ENCODE measurements at regions not wholly inside any gene's neighbourhood (a gene's known extent, or its start where the extent isn't known, plus 50 kb on each side); places are given as distances from the start of the nearest gene placed in this dataset.

DNA sequence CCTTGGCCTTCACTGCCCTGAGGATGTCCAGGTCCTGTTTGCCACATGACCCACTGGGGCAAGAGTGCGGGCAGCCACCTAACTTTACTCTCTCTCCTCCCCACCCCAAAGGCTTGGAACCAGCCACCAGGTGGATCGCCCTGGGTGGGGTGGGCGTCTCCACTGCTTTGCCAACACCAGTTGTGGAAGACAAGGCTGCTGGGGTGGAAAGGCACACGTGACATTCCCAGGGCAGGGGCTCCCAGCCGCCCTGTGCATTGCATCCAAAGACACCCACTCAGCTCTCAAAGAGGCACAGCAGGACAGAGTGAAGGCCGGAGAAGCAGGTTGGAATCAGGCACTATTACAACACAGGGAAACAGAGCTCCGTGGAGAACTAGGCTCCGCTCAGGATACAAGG is 162.2 kb downstream of the OLFM1 start:
- no peak for TF ChIP-seq PPARA (CRISPR knock-in tag; IDR thresholded peaks at IDR 0.05; ENCODE audit: borderline replicate concordance)
- no peak for TF ChIP-seq ISL1 (CRISPR knock-in tag; IDR thresholded peaks at IDR 0.05)
- TF ChIP-seq, protein P1, sequence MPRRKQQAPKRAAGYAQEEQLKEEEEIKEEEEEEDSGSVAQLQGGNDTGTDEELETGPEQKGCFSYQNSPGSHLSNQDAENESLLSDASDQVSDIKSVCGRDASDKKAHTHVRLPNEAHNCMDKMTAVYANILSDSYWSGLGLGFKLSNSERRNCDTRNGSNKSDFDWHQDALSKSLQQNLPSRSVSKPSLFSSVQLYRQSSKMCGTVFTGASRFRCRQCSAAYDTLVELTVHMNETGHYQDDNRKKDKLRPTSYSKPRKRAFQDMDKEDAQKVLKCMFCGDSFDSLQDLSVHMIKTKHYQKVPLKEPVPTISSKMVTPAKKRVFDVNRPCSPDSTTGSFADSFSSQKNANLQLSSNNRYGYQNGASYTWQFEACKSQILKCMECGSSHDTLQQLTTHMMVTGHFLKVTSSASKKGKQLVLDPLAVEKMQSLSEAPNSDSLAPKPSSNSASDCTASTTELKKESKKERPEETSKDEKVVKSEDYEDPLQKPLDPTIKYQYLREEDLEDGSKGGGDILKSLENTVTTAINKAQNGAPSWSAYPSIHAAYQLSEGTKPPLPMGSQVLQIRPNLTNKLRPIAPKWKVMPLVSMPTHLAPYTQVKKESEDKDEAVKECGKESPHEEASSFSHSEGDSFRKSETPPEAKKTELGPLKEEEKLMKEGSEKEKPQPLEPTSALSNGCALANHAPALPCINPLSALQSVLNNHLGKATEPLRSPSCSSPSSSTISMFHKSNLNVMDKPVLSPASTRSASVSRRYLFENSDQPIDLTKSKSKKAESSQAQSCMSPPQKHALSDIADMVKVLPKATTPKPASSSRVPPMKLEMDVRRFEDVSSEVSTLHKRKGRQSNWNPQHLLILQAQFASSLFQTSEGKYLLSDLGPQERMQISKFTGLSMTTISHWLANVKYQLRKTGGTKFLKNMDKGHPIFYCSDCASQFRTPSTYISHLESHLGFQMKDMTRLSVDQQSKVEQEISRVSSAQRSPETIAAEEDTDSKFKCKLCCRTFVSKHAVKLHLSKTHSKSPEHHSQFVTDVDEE (CRISPR knock-in tag; IDR thresholded peaks at IDR 0.05), result no peak
- no peak for TF ChIP-seq TOX (CRISPR knock-in tag; IDR thresholded peaks at IDR 0.05; ENCODE audit: borderline replicate concordance)
- TF ChIP-seq GLIS3 (CRISPR knock-in tag; IDR thresholded peaks at IDR 0.05), result no peak
- no peak for TF ChIP-seq ZFP3 (CRISPR knock-in tag; IDR thresholded peaks at IDR 0.05)
- TF ChIP-seq TCF4 (CRISPR knock-in tag; IDR thresholded peaks at IDR 0.05; ENCODE audit: borderline replicate concordance), result no peak
- TF ChIP-seq ZC3H10 (CRISPR knock-in tag; IDR thresholded peaks at IDR 0.05), result no peak
- TF ChIP-seq ESRRG (CRISPR knock-in tag; IDR thresholded peaks at IDR 0.05), result no peak
- no peak for TF ChIP-seq ARNTL (CRISPR knock-in tag; IDR thresholded peaks at IDR 0.05; ENCODE audit: borderline replicate concordance, low read depth)
- no peak for TF ChIP-seq CSDC2 (CRISPR knock-in tag; IDR thresholded peaks at IDR 0.05)
- TF ChIP-seq, protein P2, sequence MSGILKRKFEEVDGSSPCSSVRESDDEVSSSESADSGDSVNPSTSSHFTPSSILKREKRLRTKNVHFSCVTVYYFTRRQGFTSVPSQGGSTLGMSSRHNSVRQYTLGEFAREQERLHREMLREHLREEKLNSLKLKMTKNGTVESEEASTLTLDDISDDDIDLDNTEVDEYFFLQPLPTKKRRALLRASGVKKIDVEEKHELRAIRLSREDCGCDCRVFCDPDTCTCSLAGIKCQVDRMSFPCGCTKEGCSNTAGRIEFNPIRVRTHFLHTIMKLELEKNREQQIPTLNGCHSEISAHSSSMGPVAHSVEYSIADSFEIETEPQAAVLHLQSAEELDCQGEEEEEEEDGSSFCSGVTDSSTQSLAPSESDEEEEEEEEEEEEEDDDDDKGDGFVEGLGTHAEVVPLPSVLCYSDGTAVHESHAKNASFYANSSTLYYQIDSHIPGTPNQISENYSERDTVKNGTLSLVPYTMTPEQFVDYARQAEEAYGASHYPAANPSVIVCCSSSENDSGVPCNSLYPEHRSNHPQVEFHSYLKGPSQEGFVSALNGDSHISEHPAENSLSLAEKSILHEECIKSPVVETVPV (CRISPR knock-in tag; IDR thresholded peaks at IDR 0.05), result no peak
- no peak for TF ChIP-seq ZNF70 (CRISPR knock-in tag; IDR thresholded peaks at IDR 0.05)
- TF ChIP-seq OSR1 (CRISPR knock-in tag; IDR thresholded peaks at IDR 0.05), result no peak
- TF ChIP-seq ZFP30 (CRISPR knock-in tag; IDR thresholded peaks at IDR 0.05), result no peak
- TF ChIP-seq, protein P3, sequence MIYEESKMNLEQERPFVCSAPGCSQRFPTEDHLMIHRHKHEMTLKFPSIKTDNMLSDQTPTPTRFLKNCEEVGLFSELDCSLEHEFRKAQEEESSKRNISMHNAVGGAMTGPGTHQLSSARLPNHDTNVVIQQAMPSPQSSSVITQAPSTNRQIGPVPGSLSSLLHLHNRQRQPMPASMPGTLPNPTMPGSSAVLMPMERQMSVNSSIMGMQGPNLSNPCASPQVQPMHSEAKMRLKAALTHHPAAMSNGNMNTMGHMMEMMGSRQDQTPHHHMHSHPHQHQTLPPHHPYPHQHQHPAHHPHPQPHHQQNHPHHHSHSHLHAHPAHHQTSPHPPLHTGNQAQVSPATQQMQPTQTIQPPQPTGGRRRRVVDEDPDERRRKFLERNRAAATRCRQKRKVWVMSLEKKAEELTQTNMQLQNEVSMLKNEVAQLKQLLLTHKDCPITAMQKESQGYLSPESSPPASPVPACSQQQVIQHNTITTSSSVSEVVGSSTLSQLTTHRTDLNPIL (CRISPR knock-in tag; IDR thresholded peaks at IDR 0.05; ENCODE audit: low read depth), result no peak
- no peak for TF ChIP-seq RARB (CRISPR knock-in tag; IDR thresholded peaks at IDR 0.05)
- no peak for ATAC-seq

DNA sequence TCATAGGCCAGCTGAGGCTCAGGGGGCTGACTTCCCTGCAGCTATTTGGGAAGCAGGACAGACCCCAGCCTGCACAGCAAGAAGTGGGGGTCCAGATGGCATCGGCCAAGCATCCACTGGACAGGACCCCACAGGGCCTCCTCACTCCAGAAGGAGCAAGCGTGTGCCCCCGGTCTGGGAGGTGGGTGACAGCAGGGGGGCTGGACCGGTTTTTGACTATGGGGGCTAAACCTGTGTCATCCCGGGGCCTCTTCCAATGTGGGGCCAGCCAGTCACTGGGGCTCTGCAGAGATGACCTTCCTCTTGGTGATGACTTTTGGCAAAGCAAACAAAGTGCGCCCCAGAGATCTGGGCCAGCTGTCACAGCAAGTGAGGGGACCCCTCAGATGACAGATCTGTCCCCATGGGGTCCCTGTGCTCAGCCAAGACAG is 163.9 kb downstream of the OLFM1 start:
- TF ChIP-seq SNAI2 (CRISPR knock-in tag; IDR thresholded peaks at IDR 0.05) (no peak), GLIS3 (CRISPR knock-in tag; IDR thresholded peaks at IDR 0.05) (no peak), TCF4 (CRISPR knock-in tag; IDR thresholded peaks at IDR 0.05; ENCODE audit: borderline replicate concordance) (no peak), BACH2 (CRISPR knock-in tag; IDR thresholded peaks at IDR 0.05; ENCODE audit: borderline replicate concordance) (no peak), ZFP30 (CRISPR knock-in tag; IDR thresholded peaks at IDR 0.05) (no peak), OSR1 (CRISPR knock-in tag; IDR thresholded peaks at IDR 0.05) (no peak), PPARA (CRISPR knock-in tag; IDR thresholded peaks at IDR 0.05; ENCODE audit: borderline replicate concordance) (no peak), CSDC2 (CRISPR knock-in tag; IDR thresholded peaks at IDR 0.05) (no peak), ZFP3 (CRISPR knock-in tag; IDR thresholded peaks at IDR 0.05) (no peak), ISL1 (CRISPR knock-in tag; IDR thresholded peaks at IDR 0.05) (no peak), ZNF565 (CRISPR knock-in tag; conservative IDR thresholded peaks at IDR 0.05; ENCODE audit: low read depth) (no peak), TOX (CRISPR knock-in tag; IDR thresholded peaks at IDR 0.05; ENCODE audit: borderline replicate concordance) (no peak)
- TF ChIP-seq, protein P2 (CRISPR knock-in tag; IDR thresholded peaks at IDR 0.05), result no peak
- TF ChIP-seq, protein P3 (CRISPR knock-in tag; IDR thresholded peaks at IDR 0.05; ENCODE audit: low read depth), result no peak
- TF ChIP-seq, protein P1 (CRISPR knock-in tag; IDR thresholded peaks at IDR 0.05), result no peak
- TF ChIP-seq, protein P4, sequence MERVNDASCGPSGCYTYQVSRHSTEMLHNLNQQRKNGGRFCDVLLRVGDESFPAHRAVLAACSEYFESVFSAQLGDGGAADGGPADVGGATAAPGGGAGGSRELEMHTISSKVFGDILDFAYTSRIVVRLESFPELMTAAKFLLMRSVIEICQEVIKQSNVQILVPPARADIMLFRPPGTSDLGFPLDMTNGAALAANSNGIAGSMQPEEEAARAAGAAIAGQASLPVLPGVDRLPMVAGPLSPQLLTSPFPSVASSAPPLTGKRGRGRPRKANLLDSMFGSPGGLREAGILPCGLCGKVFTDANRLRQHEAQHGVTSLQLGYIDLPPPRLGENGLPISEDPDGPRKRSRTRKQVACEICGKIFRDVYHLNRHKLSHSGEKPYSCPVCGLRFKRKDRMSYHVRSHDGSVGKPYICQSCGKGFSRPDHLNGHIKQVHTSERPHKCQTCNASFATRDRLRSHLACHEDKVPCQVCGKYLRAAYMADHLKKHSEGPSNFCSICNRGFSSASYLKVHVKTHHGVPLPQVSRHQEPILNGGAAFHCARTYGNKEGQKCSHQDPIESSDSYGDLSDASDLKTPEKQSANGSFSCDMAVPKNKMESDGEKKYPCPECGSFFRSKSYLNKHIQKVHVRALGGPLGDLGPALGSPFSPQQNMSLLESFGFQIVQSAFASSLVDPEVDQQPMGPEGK (CRISPR knock-in tag; IDR thresholded peaks at IDR 0.05; ENCODE audit: borderline replicate concordance), result no peak
- TF ChIP-seq, protein P5, sequence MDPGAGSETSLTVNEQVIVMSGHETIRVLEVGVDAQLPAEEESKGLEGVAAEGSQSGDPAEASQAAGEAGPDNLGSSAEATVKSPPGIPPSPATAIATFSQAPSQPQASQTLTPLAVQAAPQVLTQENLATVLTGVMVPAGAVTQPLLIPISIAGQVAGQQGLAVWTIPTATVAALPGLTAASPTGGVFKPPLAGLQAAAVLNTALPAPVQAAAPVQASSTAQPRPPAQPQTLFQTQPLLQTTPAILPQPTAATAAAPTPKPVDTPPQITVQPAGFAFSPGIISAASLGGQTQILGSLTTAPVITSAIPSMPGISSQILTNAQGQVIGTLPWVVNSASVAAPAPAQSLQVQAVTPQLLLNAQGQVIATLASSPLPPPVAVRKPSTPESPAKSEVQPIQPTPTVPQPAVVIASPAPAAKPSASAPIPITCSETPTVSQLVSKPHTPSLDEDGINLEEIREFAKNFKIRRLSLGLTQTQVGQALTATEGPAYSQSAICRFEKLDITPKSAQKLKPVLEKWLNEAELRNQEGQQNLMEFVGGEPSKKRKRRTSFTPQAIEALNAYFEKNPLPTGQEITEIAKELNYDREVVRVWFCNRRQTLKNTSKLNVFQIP (CRISPR knock-in tag; IDR thresholded peaks at IDR 0.05; ENCODE audit: borderline replicate concordance, low read depth), result no peak
- no peak for ATAC-seq

Data from SK-N-SH treated with all-trans-retinoic acid at 6 μM for 48 hours (cell line).